ENCODE measurements at regions not wholly inside any gene's neighbourhood (a gene's known extent, or its start where the extent isn't known, plus 50 kb on each side); places are given as distances from the start of the nearest gene placed in this dataset.

GRCh38 chr12:4210183-4210582, 63.4 kb upstream of the CCND2 start:
- no peak for TF ChIP-seq CTCF (conservative IDR thresholded peaks at IDR 0.05 in 1 of 2, IDR thresholded peaks at IDR 0.05 in 1 of 2; ENCODE audit: extremely low read depth in 1 of 2, insufficient read depth in 1 of 2, low read depth in 1 of 2, low read length in 2 of 2)
- TF ChIP-seq EZH2 (IDR thresholded peaks at IDR 0.05; ENCODE audit: borderline replicate concordance, low read length): no peak
